NB4 (cell line): ENCODE measurements at regions not wholly inside any gene's neighbourhood (a gene's known extent, or its start where the extent isn't known, plus 50 kb on each side); places are given as distances from the start of the nearest gene placed in this dataset.

Source experiments
- MYC ChIP-seq: IDR thresholded peaks from 2 replicates; pipeline ENCODE4 v1.6.1; 2011; ENCODE audit warnings: low read depth, low read length
- POLR2A ChIP-seq: IDR thresholded peaks from 2 replicates; pipeline ENCODE4 v1.6.1; 2011; ENCODE audit warnings: mild to moderate bottlenecking; ENCODE audit not compliant: insufficient read length; ENCODE audit errors: extremely low read depth
- TF ChIP-seq, protein P1 (sequence below): IDR thresholded peaks from one replicate; pipeline ENCODE4 v1.5.1; 2012; ENCODE audit warnings: low read depth, low read length
- TF ChIP-seq, protein P2 (sequence below): IDR thresholded peaks from 2 replicates; pipeline ENCODE4 v1.6.1; 2011; ENCODE audit warnings: low read depth, low read length

DNA sequence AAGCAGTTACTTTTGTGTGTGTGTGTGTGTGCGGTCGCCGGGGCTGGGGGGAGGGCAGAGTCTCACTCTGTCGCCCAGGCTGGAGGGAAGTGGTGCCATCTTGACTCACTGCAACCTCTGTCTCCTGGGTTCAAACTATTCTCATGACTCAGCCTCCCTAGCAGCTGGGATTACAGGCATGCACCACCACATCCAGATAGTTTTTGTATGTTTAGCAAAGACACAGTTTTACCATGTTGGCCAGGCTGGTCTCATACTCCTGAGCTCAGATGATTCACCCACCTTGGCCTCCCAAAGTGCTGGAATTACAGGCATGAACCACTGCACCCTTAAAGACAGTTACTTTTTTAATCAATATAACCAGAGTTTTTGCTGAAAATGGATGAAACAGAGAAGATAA, 207.0 kb downstream of the PTPRC start:
- no peak for TF ChIP-seq POLR2A
- TF ChIP-seq, protein P1, sequence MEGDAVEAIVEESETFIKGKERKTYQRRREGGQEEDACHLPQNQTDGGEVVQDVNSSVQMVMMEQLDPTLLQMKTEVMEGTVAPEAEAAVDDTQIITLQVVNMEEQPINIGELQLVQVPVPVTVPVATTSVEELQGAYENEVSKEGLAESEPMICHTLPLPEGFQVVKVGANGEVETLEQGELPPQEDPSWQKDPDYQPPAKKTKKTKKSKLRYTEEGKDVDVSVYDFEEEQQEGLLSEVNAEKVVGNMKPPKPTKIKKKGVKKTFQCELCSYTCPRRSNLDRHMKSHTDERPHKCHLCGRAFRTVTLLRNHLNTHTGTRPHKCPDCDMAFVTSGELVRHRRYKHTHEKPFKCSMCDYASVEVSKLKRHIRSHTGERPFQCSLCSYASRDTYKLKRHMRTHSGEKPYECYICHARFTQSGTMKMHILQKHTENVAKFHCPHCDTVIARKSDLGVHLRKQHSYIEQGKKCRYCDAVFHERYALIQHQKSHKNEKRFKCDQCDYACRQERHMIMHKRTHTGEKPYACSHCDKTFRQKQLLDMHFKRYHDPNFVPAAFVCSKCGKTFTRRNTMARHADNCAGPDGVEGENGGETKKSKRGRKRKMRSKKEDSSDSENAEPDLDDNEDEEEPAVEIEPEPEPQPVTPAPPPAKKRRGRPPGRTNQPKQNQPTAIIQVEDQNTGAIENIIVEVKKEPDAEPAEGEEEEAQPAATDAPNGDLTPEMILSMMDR, result no peak
- no peak for TF ChIP-seq MYC
- TF ChIP-seq, protein P2, sequence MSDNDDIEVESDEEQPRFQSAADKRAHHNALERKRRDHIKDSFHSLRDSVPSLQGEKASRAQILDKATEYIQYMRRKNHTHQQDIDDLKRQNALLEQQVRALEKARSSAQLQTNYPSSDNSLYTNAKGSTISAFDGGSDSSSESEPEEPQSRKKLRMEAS, result no peak
